CD4-positive, alpha-beta T cell treated with Interleukin-2 at 100 ng/mL for 4 hours (primary cell): ENCODE measurements at regions not wholly inside any gene's neighbourhood (a gene's known extent, or its start where the extent isn't known, plus 50 kb on each side); places are given as distances from the start of the nearest gene placed in this dataset.
"Not testable (repeated sequence)": the region's sequence is repeated elsewhere in the genome, so short reads cannot be mapped to it uniquely, and the experiment has no call there.

Source experiments
- DNase-seq: peaks from one replicate; pipeline ENCODE4 v3.0.0-alpha.2; 2020; ENCODE audit warnings: low spot score

DNA sequence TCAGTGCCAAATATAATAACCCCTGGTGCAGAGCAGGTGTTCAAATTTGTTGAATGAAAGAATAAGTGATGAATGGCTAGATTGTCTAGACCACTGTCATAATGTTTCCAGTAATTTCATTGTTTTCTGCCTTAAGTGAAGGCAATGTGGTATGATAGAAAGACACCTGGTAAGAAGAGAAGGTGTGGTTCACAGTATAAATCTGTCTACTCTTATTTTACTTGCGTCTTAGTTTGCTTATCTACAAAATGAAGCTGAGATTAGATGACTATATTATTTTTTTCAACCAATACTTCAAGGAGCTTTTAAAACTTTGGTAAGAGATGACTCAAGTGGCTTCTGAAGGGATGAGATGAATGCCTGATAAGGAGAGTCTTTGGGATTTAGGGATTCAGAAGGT, 788.4 kb downstream of the EPHA4 start:
- no peak for DNase-seq

DNA sequence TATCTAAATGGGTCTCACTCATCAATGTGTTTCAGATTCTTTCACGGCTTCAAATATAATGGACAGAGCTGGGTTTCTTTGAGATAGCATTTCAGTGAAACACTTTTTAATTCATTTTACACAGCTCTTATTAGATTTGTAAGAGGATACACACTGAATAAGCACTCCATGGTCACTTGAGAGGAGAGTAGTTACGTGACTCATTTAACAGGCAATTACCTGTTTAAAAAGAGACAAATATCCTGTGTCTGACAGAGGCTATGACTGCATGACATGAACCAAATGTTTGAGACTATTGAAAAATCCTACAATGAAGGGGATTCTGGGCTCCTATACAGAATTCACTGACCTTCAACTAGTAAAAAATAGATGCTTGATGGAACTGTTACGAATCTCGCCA, 786.9 kb downstream of the EPHA4 start:
- DNase-seq: no peak

DNA sequence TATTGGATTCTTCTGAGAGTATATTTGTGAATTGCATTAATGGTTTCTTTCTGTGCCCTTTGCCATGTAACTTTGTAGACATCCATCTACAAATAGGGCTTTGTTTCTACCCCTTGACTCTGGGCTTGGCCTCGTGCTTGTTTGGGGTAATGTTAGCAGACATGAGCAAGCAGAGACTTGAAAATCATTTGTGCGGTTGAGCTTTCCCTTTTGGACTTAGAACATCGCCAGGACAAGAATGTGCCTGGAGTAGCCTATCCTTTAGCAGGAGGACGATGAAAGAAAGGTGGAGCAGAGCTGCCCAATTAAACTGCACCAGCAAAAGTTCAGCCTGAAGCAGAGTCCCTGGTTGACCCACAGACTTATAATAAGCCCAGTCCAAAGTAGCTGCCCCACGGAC, 785.9 kb downstream of the EPHA4 start:
- no peak for DNase-seq

DNA sequence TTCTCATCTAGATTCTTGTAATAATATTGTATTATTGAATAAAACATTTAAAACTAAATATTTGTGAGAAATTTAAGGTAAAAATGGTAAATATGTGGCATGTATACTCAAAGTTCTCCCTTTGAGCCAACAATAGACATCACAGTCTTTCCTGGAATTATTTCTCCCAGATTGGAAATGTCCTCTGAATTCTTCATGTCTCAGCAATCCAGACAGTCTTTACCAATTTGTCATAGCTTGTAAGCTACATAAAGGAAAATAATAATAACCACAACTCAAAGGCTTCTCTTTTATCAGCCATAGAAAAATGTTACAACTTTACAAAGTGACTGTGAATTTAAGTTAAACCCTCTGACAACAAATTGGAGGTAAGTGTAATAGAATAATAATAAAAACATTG, 784.9 kb downstream of the EPHA4 start:
- DNase-seq: no peak

DNA sequence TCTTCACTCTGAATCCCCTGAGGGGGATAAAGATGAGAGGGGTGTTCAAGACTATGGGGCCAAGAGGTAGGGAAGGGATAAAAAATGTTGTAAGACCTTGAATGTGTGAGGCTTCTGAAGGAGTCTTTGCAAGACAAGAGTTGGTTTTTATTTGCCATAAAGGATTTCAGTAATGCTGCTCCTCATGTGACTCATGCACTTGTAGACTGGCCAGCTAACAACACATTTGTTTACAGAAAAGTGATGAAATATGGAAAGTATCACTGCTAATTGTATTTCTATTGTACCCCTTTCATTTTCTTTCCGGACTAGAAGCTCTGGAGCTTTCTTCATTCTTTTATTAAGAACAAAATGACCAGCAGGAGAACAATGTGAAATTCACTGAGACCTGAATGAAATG, 782.1 kb downstream of the EPHA4 start:
- DNase-seq: no peak

DNA sequence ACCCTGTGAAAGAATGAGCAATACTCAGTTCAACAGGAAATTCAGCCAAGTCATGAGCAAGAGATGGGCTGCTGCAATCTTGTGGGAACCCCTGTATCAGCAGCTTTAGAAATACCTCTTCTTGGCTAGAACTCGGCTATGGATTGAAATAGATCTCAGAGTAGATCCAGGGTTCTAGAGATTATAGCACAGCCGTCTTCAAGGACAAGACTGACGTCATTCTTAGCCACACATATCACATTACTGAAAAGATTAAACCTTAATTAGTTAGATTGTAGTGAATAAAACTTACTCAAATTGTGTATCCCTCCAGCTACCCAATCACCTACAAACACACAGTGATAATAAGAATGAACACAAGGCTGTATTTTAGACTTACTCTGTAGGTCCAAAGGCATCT, 776.4 kb downstream of the EPHA4 start:
- no peak for DNase-seq

DNA sequence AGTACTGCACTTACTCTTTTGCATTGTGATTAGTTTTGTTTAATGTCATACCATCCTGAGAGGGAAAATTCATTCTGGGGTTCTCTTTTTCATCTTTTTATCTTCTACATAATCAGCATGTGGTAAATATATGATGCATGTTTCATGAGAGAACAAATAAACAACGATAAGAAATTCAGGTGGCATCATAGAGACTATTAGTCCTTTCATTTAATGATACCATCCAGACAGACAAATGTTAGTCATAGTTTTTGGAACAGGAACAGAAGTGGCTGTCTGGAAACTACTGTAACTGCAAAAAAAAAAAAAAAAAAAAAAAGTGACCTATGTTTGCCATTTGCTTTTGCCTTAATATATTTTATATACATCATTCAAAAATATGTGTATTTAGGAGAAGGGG, 761.0 kb downstream of the EPHA4 start:
- DNase-seq: no peak

DNA sequence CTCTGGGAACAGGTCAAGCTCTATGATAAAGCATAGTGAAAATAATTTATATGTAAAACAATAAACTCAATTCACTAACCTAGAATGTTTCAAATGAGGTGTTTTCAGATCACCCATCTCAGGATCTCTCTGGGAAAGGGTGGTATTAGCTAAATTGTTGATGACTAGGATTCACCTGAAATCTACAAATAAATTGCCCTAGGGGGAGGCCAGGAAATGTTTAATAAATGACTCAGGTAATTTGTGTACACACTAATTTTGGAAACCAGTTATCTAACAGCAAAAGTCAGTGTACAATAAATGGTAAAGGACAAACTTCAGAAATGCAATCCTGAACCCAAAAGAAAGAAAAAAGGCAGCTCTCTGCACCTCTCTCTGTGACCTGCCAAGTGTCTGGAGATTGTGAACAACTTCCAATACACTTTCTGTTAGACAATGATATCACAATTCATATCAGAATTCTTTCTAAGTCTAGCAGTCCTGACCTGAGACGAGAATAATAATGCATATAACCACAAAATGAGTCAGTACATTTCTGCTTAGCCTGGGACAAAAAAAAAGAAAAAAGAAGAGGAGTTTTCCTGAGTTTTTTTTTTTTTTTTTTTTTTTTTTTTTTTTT, 760.0 kb downstream of the EPHA4 start:
- DNase-seq: no peak

DNA sequence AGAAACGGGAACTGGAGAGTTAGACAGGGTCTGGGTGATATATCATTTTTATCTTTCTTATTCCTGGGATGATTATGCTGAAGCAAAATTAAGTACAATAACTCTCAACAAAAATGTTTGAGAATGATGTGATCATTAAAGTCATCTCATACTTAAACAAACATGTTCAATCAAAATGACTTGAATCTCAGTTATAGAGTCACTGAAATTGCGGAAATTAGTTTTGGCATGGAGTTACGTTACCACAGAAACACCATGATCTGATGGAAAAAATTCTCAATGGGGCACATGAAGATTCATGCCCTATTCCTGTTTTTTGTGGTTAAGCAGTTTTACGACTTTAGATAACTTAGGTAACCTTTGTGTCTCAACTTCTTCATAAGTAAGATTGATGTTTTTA, 757.7 kb downstream of the EPHA4 start:
- DNase-seq: no peak

DNA sequence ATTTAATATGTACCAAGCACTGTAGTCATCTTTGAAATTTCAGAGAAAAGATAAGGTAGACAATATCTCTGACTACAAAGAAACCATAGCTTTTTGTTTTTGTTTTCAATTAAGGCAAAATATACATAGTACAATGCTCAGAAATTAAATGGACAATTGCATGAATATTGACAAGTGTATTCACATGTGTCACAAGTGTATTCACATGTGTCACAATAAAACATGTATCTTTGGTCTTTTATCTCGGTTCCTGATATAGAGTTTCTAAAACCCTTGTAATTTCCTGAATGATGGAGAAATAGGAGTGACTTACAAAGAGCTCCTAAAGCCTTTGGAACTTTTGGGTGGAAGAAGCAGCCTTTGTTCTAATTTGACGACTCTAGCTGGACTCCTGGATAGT, 756.4 kb downstream of the EPHA4 start:
- DNase-seq: no peak

DNA sequence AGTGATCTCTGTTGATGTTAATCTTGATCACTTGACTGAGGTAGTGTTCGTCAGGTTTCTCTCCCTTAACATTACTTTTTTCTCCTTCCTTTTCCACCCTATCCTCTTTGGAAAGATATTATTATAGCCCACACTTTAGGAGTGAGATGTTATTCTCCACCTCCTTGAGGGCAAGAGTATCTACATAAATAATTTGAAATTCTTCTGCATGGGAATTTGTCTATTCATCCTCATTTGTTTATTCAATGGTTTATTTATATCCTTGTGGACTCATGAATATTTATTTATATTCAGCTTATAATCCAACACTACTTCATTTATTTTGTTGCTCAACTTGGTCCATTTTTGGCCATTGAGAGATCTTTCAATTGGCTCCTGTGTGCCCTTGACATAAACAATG, 750.4 kb downstream of the EPHA4 start:
- no peak for DNase-seq

DNA sequence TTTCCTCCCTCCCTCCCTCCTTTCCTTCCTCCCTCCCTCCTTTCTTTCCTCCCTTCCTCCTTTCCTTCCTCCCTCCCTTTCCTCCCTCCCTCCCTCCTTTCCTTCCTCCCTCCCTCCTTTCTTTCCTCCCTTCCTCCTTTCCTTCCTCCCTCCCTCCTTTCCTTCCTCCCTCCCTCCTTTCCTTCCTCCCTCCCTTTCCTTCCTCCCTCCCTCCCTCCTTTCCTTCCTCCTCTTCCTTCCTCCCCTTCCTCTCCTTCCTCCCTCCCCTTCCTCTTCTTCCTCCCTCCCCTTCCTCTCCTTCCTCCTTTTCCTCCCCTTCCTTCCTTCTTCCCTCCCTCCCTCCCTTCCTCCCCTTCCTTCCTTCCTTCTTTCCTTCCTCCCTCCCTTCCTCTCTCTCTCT, 748.5 kb downstream of the EPHA4 start:
- not testable (repeated sequence) for DNase-seq

DNA sequence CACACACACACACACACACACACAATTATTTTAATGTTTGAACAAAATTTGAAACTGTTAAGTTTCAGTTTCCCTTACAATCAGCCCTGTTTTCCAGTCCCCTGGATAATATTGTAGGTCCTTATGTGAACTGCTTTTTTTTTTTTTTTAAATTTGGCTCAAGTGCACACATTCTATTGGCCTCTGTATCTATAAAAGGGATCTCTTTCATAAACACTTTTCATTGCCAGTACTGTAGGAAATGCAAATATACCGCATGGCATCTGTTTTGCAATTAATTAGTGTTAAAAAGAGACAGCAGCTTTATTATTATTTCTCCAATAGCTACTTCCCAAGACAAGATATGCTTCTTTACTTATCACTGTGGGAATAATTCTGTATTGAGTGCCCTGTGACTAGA, 738.7 kb downstream of the EPHA4 start:
- no peak for DNase-seq

DNA sequence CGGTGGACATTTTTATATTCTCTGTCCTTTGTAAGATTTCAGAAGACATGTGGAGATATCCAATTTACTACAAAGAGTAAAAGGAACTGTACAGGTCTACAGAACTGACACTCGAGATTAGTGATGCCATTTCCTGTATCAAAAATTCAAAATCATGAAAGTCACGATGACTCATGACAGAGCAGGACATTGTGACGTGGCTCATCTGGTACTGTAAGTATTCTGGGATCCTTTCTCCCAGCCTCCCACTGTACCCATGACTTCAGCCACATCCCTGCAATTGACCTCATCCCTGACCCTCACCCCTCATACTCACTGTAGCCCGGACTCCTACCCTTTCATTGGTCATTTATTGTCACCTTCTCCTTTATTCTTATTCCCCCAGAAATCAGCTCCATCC, 736.5 kb downstream of the EPHA4 start:
- DNase-seq: no peak

DNA sequence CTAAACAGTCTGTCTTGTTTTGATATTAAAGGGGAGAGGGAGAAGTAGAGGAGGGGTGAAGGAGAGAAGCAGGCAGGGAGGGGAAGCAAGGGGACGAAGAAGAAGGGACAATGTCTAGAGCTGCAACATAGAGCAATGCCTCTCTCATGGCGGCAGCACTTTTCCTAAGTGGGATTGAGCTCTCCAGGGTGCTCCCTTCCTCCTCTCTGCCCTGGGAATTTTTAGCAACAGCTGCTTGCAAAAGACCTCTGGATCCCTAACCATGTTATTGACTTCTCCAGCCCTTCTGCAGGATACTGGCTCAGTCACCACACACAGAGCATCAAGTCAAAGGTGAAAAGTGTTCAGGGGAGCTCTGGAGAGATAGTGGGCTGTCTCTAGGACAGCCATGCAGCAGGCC, 734.9 kb downstream of the EPHA4 start:
- DNase-seq: no peak

DNA sequence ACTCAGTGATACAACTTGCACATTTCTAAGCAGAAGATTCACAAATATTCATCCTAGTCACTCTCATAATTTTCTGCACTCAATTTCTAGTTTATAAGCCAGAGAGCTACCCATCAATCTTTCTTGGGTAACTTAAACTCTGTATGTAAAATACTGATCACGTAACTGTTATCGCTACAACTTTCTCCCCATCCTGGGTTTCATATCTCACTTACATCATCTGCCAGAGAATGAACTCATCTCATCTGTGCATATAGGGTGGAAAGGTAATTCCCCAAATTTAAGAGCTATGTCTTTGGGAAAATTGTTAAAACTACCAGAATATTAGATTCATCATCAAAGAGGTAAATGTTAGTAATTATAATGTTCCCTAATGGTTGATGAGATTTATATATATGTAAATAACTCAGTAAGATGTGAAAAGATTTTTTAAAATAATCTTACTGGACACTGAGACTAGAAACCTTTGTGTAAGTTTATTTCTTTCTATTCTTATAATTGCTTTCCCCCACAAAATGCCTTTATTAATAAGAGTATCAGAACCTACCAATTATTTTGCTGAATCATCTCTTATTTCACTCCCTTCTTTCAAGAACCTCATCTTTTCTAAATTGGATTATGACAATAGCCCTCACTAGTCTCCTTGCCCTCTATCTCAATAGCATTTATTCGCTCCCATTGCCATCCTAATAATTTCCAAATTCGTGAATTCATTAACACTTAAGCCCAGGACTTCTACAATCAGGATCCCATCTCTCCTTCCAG, 729.0 kb downstream of the EPHA4 start:
- no peak for DNase-seq

DNA sequence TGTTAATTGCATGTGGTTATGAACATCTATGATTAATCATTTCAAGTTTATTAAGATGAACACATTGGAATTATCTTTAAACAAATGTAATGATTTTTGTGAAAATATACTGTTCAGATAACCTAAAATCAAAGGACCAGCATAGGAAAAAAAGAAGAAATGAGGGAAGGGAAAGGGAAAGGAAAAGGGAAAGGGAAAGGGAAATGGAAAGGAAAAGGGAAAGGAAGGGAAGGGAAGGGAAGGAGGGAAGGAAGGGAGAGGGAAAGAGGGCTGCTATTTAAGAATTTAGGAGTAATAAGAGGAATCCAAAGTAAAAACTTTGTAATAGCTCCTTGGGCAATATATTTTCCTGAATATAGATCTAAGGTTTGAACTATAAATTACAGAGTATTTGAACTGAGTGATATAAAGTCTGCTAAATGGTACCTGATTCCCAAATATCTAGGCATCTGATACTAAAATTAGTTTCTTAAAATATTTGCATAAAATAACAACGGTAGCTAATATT, 726.3 kb downstream of the EPHA4 start:
- DNase-seq: no peak

DNA sequence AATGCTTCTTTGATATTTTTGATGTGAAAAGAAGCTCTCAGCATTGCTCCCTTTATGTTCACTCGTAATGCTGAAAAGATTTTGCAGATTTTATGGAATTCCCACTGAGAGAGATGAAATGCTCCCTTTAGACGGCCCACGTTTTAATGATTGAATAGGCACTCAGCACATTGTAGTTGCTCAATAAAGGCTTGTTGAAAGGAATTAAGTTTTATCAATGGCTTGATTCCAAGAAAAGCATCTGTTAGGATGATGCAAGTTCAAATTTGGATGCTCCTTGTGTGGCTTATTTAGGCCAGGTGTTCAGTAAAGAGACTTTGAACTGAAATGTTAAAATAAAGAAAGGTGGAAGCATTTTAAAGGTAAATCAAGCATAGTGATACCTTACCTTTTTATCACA, 725.1 kb downstream of the EPHA4 start:
- no peak for DNase-seq

DNA sequence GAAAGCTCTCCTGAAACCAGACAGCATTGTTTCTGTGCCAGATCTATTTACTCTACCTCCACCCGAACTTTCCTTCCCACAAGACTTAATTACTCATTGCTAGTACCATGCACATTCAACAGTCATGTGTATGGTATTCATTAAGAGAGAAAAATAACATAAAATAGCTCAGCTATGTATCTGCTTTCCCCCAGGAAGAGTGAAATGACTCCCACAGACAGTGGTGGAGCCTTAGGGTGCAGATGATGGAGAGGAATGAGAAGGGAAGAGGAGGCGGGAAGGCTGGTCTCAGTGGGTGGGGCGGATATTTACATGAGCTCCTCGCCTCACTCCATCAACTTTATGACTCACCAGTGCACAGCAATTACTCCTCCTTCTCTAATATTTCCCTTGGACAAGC, 724.5 kb downstream of the EPHA4 start:
- no peak for DNase-seq

DNA sequence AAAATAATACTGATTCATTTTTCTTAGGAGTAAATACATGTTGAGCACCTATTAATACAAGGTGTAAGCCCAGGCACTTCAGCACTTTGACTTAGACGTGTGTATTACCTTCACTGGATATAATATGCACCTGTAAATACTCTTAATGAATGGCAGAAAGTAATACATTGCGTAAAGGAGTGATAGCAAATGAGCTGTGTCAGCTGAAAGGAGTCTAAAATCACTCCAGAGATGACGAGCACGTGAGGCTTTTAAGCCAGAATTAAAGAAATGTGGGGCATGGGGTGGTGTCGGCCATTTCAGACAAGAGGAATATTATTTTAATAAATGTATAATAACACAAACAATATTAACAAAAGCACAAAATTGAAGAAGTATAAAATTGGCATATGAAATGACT, 722.7 kb downstream of the EPHA4 start:
- no peak for DNase-seq

DNA sequence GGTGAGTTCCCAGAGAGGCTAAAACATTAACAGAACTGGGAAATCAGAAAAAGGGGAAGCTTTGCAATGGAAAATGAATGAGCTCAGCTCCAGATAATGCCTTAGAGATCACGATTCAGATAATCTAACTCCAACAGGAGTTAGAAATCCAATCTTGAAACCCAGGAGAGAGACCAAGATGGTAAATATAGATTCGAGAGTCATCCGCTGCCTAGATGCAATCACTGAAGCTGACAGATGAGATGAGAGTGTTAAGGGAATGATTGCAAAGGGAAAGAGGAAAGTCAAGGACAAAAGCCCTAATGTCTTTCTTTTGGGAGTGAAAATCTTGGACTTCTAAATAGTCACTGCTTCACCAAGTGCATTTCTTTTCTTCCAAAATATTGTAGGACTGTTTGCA, 722.0 kb downstream of the EPHA4 start:
- DNase-seq: no peak

DNA sequence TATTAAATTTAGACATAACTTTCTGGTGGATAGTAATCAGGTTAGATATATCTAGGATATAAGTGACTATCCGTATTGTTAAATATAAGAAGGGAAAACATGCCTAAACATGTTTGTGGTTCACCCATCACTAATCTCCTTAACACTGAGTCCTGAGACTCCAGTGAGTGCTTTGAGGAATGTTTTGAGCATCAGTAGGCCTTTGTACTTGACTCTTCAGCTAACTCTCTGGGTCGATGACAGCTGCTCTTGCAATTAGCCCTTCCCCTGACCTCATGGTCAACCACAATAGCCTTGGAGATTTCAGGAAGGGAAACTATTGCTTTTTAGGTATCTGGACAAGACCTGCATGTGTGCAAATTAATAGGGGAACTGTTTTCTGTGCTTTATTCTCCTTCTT, 716.8 kb downstream of the EPHA4 start:
- DNase-seq: no peak

DNA sequence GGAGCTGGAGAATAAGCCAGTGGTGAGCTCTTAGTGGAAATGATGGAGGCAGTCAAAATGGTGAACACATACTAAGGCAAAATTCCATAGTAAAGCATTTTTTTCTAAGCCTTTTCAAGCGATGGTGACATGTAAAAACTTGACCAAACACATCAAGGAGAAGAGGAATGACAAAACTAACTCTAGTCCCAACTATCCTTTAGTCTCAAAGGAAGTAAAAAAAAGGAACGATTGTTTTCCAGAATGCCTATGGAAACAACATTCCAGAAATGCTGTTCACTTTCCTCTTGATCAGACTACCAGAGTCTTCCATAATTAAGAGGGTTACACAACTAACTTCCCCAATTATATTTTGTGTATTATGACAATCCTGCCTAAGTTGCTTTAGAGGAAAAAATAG, 715.6 kb downstream of the EPHA4 start:
- no peak for DNase-seq

DNA sequence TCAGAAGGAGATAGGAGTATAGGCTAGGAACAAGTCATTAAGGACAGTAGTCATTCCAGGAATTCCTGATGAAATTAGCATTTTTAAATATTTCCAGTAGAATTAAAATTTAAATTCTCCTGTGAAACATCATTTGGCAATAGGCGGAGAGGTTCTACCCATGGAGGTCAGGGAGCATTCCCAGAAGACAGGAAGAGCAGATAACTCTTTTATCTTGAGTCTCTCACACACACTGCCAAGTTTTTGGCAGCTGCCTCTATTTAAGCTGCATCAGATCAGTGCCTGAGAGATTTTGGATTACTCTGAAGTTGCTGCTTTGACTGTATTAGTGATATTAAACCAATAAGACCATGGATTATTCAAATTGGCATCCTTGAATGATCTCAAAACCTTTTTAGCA, 714.7 kb downstream of the EPHA4 start:
- DNase-seq: no peak
